CD14-positive monocyte (primary cell): ENCODE measurements at regions not wholly inside any gene's neighbourhood (a gene's known extent, or its start where the extent isn't known, plus 50 kb on each side); places are given as distances from the start of the nearest gene placed in this dataset.

Experiments used
- DNase-seq, 3 donors: peaks; one replicate each; pipeline ENCODE4 v3.0.0-alpha.2; 2011 to 2022
- H2AFZ ChIP-seq: 2 replicates; pipeline ENCODE4 v1.6.0; 2012; ENCODE audit warnings: mild to moderate bottlenecking, low read depth, low read length, inconsistent platforms; ENCODE audit not compliant: insufficient read depth, poor library complexity, severe bottlenecking
- H3K27ac ChIP-seq, 2 donors: 1 replicate in 1 of 2; 2 replicates in 1 of 2; pipeline ENCODE4 v1.5.1; 2012 to 2013; ENCODE audit warnings: low read length in 2 of 2, control low read depth in 1 of 2, inconsistent platforms in 1 of 2, low read depth in 1 of 2, mild to moderate bottlenecking in 1 of 2
- H3K27me3 ChIP-seq, 2 donors: one replicate each; pipeline versions ENCODE4 v1.6.0 to v1.6.1; 2011 to 2013; ENCODE audit warnings: low read length in 2 of 2; ENCODE audit not compliant: control insufficient read depth in 2 of 2, insufficient read depth in 2 of 2
- H3K36me3 ChIP-seq, 2 donors: replicated peaks in 1 of 2; 1 replicate in 1 of 2; 2 replicates in 1 of 2; pipeline versions ENCODE4 v1.5.1 to v1.6.1; 2012 to 2013; ENCODE audit warnings: low read length in 2 of 2, control low read depth in 1 of 2, inconsistent platforms in 1 of 2, mild to moderate bottlenecking in 1 of 2; ENCODE audit not compliant: insufficient read depth in 2 of 2, control insufficient read depth in 1 of 2
- H3K4me1 ChIP-seq, 2 donors: 1 replicate in 1 of 2; 2 replicates in 1 of 2; pipeline versions ENCODE4 v1.5.1 to v1.6.1; 2012 to 2013; ENCODE audit warnings: low read length in 2 of 2, control low read depth in 1 of 2, inconsistent platforms in 1 of 2, mild to moderate bottlenecking in 1 of 2, moderate library complexity in 1 of 2; ENCODE audit not compliant: insufficient read depth in 2 of 2, control insufficient read depth in 1 of 2
- H3K4me2 ChIP-seq: replicated peaks from 2 replicates; pipeline ENCODE3; 2012; ENCODE audit warnings: low read length, moderate library complexity, mild to moderate bottlenecking; ENCODE audit not compliant: poor library complexity, severe bottlenecking; ENCODE audit errors: extremely low read depth
- H3K4me3 ChIP-seq, 3 experiments: fragments of 200-600 bp in 1 of 3; sonication (generic) in 1 of 3; replicated peaks in 1 of 3; 1 replicate in 2 of 3; 2 replicates in 1 of 3; pipeline ENCODE4 v1.5.1; 2011 to 2013; ENCODE audit warnings: low read length in 3 of 3, mild to moderate bottlenecking in 3 of 3, control low read depth in 2 of 3, low read depth in 2 of 3, inconsistent platforms in 1 of 3, moderate library complexity in 1 of 3
- H3K79me2 ChIP-seq: 2 replicates; pipeline ENCODE4 v1.6.0; 2012; ENCODE audit warnings: mild to moderate bottlenecking, control low read depth, inconsistent platforms, low read length, moderate library complexity; ENCODE audit not compliant: insufficient read depth
- H3K9ac ChIP-seq: 2 replicates; pipeline ENCODE4 v1.6.0; 2017; ENCODE audit warnings: low read length, mild to moderate bottlenecking; ENCODE audit not compliant: insufficient read depth, poor library complexity, severe bottlenecking
- H3K9me3 ChIP-seq, 2 donors: replicated peaks in 1 of 2; 1 replicate in 1 of 2; 2 replicates in 1 of 2; pipeline versions ENCODE4 v1.5.1 to v1.6.1; 2012 to 2013; ENCODE audit warnings: low read length in 2 of 2, control low read depth in 1 of 2; ENCODE audit not compliant: control insufficient read depth in 1 of 2, insufficient read depth in 1 of 2
- H4K20me1 ChIP-seq: 2 replicates; pipeline ENCODE4 v1.6.0; 2012; ENCODE audit warnings: mild to moderate bottlenecking, low read length, control low read depth, moderate library complexity; ENCODE audit not compliant: insufficient read depth
- H3K27ac Mint-ChIP-seq, 7 donors: one replicate each; pipeline ENCODE4 v1.8.0; 2020; ENCODE audit warnings: mild to moderate bottlenecking in 7 of 7, mixed read lengths in 7 of 7, moderate library complexity in 6 of 7, inconsistent platforms in 2 of 7
- H3K27me3 Mint-ChIP-seq, 3 donors: one replicate each; pipeline ENCODE4 v1.8.0; 2021 to 2022; ENCODE audit warnings: low read depth in 3 of 3, mild to moderate bottlenecking in 3 of 3, mixed read lengths in 3 of 3, moderate library complexity in 3 of 3, inconsistent platforms in 1 of 3
- H3K36me3 Mint-ChIP-seq, 2 donors: one replicate each; pipeline ENCODE4 v1.8.0; 2020; ENCODE audit warnings: mixed read lengths in 2 of 2, inconsistent platforms in 1 of 2, mild to moderate bottlenecking in 1 of 2
- H3K4me1 Mint-ChIP-seq: one replicate; pipeline ENCODE4 v1.8.0; 2020; ENCODE audit warnings: mild to moderate bottlenecking, mixed read lengths
- H3K4me3 Mint-ChIP-seq, 2 donors: one replicate each; pipeline ENCODE4 v1.8.0; 2020; ENCODE audit warnings: mild to moderate bottlenecking in 2 of 2, mixed read lengths in 2 of 2, moderate library complexity in 1 of 2
- H3K9me3 Mint-ChIP-seq, 7 donors: one replicate each; pipeline ENCODE4 v1.8.0; 2020 to 2022; ENCODE audit warnings: mixed read lengths in 7 of 7, mild to moderate bottlenecking in 6 of 7, moderate library complexity in 6 of 7, inconsistent platforms in 2 of 7
- CTCF ChIP-seq: fragments of 200-600 bp; IDR thresholded peaks from one replicate; pipeline ENCODE4 v1.8.0; 2022; ENCODE audit warnings: antibody characterized with exemption, mild to moderate bottlenecking
- WGBS: methylation state at CpG from one replicate; pipeline ENCODE4 v1.1.5; 2013; ENCODE audit warnings: missing lambda C conversion rate; ENCODE audit not compliant: insufficient coverage; 5-methylcytosine and 5-hydroxymethylcytosine counted together
- intact Hi-C, 2 donors: fragments of 100-400 bp; cut with micrococcal nuclease; formaldehyde crosslinking; loops; one replicate each; pipeline versions ENCODE4 v1.15.0 to v1.15.1; 2023

- no peak overlapping the region for H3K4me2 ChIP-seq
- no peak overlapping the region for H3K9ac ChIP-seq
- H3K4me1 Mint-ChIP-seq: no peaks in the 10 kb centered on the region
- no peaks in the 10 kb centered on the region for H3K36me3 Mint-ChIP-seq
- WGBS: 91% methylated on average over 7 of the region's 17 CpGs
- intact Hi-C loops: no loop called here
- H3K4me3 Mint-ChIP-seq: no peak overlapping the region
- no peak overlapping the region for H2AFZ ChIP-seq
- H3K4me3 ChIP-seq: no peak overlapping the region
- DNase-seq: no peak
- H3K9me3 ChIP-seq: peaks cover 0 to 8% of the 10 kb centered on the region in 2 donors
- H4K20me1 ChIP-seq: no peaks in the 10 kb centered on the region
- peaks cover 0 to 3% (median 0%) of the 10 kb centered on the region in 7 donors for H3K9me3 Mint-ChIP-seq
- H3K27me3 Mint-ChIP-seq: peaks cover 0 to 7% (median 0%) of the 10 kb centered on the region in 3 donors
- no peak overlapping the region for H3K27ac Mint-ChIP-seq
- no peaks in the 10 kb centered on the region for H3K27me3 ChIP-seq
- H3K4me1 ChIP-seq: no peaks in the 10 kb centered on the region
- H3K27ac ChIP-seq: no peak overlapping the region
- H3K79me2 ChIP-seq: no peaks in the 10 kb centered on the region
- H3K36me3 ChIP-seq: no peaks in the 10 kb centered on the region
- TF ChIP-seq CTCF: no peak
These were observed 802.4 kb downstream of the TBC1D22A start for GRCh38 chr22:47564651-47565434.

- no peaks in the 10 kb centered on the region for H3K36me3 Mint-ChIP-seq
- WGBS: 93% methylated on average over 11 of the region's 12 CpGs
- H3K27ac ChIP-seq: no peak overlapping the region
- H3K27me3 Mint-ChIP-seq: peaks cover 0 to 7% (median 0%) of the 10 kb centered on the region in 3 donors
- no peaks in the 10 kb centered on the region for H3K36me3 ChIP-seq
- no peak overlapping the region for H2AFZ ChIP-seq
- H3K9ac ChIP-seq: no peak overlapping the region
- no peak overlapping the region for H3K27ac Mint-ChIP-seq
- H4K20me1 ChIP-seq: no peaks in the 10 kb centered on the region
- no peak overlapping the region for H3K4me2 ChIP-seq
- DNase-seq: no peak
- no peaks in the 10 kb centered on the region for H3K4me1 Mint-ChIP-seq
- peaks cover 0 to 8% of the 10 kb centered on the region in 2 donors for H3K9me3 ChIP-seq
- no peak for TF ChIP-seq CTCF
- no peak overlapping the region for H3K4me3 Mint-ChIP-seq
- H3K27me3 ChIP-seq: no peaks in the 10 kb centered on the region
- H3K4me1 ChIP-seq: no peaks in the 10 kb centered on the region
- H3K79me2 ChIP-seq: no peaks in the 10 kb centered on the region
- intact Hi-C loops: no loop called here
- H3K4me3 ChIP-seq: no peak overlapping the region
- H3K9me3 Mint-ChIP-seq: peaks cover 0 to 2% (median 0%) of the 10 kb centered on the region in 7 donors
These were observed 801.7 kb downstream of the TBC1D22A start for GRCh38 chr22:47564158-47564450.
